ENCODE measurements at regions not wholly inside any gene's neighbourhood (a gene's known extent, or its start where the extent isn't known, plus 50 kb on each side); places are given as distances from the start of the nearest gene placed in this dataset.
A peak's percentile ranks its signal among the peaks of the same experiment; 100 is the strongest.

DNA sequence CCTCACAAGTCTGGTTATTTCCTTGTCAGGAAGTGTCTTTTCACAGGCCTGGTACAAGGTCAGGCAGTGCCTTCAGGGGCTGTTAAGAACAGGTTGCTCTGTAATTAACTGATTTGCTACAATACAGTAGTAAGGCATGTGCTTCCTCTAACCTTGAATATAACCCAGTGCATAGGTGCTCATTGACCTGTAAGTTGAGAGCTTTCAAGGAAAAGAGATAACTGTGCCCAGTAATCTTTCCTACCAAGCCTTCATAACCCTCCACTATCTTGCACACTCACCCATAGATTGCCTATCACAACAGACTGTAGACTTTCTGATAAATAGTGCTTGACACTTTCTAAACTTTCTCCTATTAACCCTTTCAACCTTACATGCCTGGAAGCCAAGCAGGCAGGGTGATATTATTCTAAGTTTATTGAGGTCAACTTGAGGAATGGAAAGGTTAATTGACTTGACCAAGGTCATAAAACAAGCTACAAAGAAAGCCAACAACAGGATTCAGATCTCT lies 148.1 kb downstream of the PPARGC1A start:
- DNase-seq = no peak

DNA sequence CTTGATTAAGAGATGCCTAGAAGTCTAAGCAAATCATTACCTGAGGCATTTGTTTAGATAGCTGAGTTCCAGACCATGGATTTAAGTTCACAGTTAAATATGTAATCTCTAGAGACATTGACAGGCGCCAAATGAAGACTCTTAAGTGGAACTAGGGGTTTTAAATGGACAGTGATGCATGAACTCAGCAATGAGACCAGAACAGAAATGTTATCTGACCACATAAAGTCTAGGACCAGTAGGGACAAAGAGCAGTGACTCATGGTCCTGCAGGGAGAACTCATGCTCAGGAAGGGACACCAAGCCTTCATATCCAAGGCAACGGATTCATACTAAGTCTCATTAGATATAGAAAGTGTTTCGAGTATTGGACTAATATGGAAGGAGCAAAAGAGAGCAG lies 152.3 kb downstream of the PPARGC1A start:
- no peak for DNase-seq

DNA sequence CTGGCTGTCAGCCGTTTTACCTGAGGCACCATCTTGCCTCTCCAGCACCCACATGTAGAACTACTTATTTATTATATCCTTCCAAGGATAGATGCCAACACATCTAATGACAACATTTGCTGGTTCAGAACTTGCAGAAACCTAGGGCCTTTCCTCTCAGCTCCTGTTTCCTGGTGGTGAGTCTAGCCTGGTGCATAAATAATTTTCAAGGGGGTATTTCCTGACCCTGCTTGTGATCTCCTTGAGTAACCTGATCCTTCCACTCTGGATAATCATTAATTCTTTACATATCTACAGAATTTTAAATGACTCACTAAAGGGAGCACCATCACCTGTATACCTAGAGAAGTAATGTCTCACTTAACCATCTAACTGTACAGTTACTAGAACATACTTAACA lies 153.4 kb downstream of the PPARGC1A start:
- no peak for DNase-seq

DNA sequence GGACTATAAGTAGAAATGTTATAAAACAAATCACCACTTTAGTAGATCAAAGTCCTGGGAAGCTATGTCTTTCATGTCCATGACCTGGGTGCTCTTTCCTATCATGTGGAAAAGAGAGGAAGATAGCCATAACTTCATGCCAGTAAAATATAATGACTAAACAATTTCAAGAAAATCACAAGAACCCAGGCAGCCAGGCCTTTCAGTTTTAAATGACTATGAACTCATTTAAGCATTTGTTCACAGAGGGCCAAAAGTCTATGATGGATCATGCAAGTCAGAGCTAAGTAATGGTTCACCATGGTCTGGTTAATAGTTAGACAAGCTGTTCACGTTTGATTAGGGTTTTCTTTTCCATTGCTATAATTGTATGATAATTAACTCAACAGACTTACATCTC lies 155.8 kb downstream of the PPARGC1A start:
- DNase-seq = no peak

DNA sequence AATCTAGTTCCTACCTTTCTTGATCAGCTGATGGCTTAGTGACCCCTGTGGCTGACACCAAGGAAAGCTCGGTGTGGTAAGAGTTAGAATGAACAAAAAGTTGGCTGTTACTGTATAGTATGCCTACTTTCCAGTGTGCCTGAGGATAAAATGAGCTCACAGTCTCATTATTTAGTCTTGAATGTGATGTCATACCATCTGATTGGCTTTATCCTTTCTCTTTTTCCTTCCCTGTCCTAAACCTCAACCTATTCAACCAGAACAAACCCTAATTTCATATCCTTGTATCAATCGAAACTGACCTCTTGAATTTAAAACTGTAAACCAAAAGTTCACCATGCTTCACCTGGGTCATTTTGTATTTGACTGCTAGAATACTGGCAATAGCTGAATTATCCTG lies 156.4 kb downstream of the PPARGC1A start:
- no peak for DNase-seq

DNA sequence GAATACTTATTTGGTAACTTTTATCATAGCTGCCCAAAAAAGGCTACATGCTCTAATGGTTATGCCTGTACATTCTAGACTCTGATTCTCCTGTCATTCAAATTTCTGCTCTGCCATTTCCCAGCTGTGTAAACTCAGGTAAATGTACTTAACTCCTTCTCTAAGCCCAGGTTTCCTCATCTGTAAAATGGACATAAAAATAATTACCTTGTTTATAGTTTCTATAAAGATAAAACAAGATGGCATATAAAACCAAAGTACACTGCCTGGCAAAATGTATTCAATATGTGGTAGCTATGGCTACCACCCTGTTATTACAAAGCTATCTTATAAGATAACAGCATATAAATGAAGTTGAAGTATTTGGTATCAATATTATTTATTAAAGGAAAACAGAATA lies 158.8 kb downstream of the PPARGC1A start:
- DNase-seq = no peak

DNA sequence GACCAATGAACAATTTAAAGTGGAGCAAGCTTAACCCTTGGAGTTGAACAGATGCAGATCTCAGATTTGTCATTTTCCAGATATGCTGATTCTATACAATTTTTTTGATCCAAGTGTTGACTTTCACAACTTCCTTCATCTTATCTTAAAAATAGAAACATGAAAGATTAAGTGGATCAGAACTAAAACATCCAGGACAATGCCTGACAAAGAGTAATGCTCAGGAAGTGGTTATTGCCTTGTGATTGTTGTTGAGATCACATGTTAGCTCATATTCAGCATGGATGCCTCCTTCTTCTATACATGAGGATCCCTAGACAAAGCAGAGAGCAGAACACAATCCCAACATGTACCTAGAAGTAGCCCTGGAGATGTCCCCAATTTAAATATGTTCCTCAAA lies 160.9 kb downstream of the PPARGC1A start:
- peak; percentile 11 for DNase-seq

DNA sequence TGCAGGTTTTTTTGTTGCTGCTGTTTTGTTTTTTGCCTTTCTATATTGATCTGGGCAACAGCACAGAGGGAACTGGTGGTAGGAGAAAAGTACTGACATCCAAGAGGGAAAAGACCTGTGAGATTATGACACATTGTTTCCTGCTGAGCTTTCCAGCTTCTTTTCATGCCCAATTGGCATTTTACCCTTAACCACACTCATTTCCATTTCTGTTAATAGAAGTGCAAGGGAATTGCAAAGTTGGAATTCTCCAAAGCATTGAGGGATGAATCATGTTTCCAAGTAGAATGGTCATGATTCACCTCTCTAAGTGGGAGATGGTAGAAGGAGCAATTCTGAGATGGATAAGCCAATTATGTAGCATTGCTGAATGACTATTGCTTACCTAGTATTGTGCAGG lies 161.5 kb downstream of the PPARGC1A start:
- DNase-seq = peak; percentile 93

DNA sequence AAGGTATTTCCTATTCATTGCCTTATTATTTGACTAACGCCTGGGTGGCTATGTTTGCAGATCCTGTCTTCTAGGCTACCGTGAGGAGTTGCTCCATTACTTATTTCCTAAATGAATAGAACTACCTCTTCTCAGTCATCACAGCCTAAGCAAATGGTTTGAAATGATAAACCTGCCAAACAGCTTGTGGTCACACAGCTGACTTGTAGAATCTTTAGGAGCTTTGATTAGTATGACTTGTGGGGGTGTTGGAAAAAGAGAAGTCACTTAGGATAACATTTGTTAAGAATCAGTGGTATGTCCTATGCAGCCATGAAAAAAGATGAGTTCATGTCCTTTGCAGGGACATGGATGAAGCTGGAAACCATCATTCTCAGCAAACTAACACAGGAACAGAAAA lies 169.3 kb downstream of the PPARGC1A start:
- DNase-seq = no peak

DNA sequence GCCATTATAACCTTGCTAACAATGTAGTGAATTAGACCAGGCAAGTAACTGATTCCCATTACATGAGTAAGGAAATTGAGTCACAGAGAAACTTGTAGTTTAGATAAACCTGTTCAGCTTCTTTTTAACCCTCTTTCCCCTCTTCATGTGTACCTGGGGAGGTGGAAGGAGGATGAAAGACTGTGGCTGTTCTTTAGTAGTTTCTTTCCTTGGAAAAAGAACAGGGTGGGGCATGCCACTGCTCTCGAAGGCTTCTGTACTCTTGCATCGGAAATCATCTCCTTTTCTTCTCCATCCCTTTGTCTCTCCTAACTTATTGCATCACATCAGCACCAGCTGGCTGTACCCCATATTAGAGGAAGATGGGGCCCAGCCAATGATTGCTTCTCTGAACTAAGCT lies 171.4 kb downstream of the PPARGC1A start:
- DNase-seq = no peak

DNA sequence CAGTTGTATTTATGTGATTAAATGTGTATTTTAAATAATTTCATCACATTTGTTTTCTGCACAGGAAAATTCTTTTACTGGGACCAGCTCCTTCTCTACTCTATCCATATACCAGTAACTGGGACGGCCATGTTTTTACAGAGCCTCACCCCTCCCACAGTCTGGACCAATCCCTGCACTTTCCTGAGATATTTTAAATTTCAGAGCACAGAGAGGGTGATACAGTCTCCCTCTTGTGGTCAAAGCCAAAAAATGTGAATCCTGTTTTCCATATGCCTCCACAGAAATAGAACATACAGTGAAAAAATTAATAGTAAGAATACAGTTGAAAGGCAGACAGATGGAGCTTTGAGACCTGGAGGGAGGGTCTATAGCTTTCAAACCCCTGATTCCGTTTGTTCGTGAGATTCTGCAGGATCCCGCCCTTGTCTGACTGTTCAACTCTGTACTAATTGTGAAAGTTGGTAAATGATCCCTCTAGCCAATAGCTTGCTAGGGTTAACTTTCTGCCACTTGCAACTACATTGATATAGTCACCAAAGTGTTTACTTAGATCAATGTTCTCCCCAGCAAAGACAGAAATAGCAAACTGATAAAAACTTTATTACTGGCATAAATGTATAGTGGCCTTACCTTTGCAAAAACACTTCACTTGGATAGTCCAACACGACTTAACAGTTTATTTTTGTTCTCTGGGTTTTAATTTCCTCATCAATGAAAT lies 172.2 kb downstream of the PPARGC1A start:
- DNase-seq = peak; percentile 22

DNA sequence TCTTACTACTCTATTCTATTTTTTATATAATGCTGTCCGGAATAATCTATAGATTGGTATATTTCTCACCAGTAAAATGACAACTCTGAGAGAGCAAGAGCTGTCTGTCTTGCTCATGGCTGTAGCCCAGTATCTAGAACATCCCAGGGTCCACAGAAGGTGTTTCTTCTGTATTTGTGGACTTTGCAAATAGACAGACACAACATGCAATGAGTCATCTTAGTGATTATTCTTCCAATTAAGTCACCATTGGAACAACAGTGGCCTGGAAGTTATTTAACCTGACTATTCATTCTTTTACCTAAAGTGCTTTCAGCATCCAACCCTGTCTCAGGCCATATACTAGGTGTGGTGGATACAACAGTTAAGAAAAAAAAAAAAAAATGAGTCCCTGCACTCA lies 179.5 kb downstream of the PPARGC1A start:
- no peak for DNase-seq

DNA sequence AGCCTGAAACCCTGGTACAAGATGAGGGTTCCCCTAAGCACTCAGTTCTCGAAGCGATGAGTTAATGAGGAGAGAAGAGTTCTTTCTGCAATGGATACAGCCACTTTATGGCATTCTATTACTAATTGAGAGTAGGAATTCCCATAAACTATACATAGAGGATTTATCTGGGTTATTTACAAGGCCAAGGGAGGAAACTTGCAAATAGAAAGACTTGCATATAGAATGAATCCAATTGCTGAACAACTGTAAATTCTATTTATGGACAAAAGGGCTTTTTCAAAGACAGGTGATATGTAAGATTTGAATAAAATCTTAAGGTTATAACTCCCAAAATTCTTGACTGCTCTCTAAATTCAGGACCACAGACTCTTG lies 182.2 kb downstream of the PPARGC1A start:
- DNase-seq = no peak

DNA sequence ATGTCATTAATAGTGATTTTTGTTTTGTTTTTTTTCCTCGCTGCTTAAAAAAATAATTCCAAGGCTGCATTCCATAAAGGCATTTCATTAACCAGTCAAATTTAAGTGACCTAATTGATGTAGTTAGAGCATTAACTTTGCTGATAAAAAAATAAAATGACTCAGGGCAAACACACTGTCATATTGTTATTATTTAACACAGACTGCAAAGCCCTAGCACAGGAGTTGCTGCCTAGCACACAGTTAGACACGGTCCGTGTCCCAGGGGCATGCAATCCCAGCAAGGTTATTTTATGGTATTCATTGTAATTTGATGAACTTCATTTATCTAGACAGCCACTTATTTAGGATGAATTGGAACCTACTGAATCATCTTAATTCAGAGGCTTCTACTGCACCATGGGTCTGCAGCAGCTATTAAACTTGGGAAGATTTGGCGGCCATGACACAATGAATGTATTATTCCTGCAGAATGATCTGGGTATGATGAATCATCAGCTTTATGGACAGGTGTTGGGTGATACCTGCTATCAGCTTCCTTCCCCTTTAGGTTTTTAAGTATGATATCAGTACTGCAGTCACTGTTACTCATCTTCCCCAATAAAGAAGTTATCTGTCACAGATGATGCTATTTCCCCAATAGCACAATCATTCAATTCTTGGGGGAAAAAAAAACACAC lies 182.7 kb downstream of the PPARGC1A start:
- no peak for DNase-seq

DNA sequence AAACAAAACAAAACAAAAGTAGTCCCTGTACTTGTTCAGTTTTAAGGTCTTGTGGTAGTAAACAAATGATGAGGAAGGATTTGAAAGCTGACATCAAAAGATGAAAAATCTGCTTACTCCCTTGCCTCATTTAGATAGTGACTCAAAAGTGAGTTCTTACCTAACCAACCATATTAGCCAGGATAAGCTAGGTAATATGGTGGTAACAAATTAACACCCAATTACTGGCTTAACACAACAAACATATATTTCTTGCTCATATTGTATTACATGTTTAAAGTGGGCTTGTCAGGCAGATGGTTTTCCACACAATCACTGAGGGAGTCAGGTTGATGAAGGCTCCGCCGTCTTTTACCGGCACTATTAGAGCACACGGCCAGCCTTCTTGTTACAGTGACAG lies 189.7 kb downstream of the PPARGC1A start:
- no peak for DNase-seq

DNA sequence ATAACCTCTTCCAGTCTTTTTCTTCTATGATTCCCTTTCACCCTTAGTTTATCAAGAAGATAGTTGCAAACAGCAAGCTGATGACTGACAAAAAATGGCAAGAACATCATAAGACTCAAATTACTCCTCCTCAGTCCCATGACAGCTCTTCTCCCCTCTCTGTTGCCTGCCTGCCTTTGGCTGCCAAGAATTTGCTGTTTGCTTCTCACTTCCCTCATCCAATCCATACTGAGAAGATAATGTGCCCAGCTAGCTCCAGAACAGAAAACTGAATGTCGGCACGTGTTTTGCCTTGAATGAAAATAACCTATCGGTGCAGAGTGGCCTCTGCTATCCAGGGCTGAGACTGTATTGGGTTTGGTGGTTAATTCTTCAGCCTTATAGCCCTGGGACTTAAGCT lies 192.1 kb downstream of the PPARGC1A start:
- DNase-seq = no peak

DNA sequence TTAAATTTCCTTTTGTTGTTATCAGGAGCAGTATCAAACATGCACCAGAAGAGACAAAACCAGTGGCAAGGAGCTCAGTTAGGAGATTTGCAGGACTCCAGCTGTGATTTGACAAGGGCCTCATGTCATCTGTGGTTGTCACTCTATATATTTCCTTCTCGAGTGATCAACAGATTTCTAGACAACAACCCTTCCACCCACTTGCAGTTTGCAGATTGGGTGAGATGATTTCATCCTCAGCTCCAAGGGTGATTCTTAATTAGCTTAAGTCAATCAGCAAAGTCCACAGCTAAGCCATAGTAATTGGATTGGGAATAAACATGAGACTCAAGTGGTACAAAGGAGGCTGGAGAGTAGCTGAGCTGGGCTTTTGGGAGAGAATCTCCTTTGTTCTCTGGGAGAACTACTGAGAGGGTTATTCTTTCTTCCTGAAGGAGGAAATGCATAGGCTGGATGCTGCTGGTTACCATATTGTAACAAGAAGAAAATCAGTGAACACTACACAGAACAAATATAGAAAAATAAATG lies 192.8 kb downstream of the PPARGC1A start:
- no peak for DNase-seq

DNA sequence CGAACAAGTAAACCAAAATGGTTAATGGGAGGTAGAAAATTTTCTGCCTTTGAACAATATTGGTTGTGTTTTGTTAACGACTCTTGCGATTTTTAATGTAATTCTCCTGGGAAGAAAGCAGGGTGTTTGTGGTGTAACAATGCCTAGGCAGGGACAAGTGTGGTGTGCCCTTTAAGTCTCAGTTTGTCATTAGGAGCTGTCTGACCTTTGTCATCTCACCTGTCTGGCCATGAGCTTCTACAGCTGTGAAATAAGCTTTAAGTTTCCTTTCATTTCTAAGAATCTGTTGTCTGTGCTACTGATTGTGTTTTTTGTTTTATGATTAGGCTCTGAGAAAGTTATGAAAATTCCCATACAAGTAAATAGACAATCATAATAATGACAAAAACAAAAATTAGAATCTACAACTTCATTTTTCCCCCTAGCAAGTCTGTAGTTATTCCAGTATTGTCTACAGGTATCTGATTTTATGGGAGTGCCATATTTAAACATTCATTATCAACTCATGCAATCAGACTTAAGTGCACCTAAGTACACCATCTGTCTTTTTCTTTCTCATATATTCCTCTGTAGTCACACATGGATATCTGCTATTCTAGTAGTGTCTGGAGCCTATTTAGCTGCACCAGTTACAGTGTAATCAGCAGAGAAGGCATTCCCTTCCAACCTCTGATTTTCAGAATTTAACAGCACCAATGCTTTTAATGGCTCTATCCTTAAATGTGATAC lies 203.5 kb downstream of the PPARGC1A start:
- DNase-seq = no peak

DNA sequence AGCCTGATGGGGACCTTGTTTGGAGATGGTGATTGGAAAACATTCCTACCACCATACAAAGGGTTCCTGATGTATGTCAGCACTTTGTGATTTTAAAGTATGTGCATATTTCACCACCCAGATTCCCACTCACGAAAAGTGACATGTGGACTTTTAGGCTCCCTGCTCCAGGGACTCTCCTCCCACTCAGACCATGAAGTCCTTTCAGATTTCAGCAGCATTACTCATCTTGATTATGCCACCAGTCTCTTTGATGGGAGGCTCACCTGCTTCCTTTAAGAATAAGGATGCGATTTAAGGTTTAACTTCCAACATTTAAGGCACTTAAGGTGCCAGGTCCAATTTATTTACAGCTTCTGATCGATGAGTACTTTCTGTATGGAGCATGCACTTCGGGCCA lies 204.4 kb downstream of the PPARGC1A start:
- no peak for DNase-seq

DNA sequence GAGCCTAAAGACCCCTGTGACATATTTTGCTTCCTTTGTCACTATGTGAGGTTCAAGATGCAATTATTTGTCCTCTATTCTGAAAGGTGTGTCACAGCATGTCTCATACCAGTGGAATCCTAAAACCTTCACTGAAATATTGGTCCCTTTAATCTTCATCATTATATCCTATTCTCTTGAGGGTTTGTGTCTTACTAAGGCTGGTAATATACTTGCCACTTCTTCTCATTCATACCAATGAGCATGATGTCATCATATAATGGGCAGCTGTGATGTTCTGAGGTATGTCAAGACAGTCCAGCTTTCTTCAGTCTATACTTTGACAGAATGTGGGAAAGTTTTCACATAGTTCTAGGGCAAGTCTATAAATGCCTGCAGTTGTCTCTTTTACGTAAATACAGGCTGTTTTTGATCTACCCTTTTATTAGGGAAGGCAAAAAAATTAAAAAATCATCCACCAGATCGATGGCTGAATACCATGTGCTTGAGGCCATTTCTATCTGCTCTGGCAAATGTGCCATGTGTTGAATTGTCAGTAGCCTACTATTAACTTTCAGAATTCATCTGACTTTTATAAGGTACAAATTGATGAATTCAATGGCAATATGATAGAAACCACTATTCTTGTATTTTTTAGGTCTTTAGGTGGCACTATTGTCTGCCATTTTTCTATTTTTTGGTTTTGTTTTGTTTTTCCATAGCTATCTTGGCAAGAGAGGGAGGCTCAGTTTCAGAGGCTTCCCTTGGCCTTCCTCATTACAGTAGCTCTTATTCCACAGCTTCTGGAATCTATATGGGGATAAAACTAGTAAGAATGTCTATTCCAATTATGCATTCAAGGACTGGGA lies 209.0 kb downstream of the PPARGC1A start:
- DNase-seq = peak; percentile 4

DNA sequence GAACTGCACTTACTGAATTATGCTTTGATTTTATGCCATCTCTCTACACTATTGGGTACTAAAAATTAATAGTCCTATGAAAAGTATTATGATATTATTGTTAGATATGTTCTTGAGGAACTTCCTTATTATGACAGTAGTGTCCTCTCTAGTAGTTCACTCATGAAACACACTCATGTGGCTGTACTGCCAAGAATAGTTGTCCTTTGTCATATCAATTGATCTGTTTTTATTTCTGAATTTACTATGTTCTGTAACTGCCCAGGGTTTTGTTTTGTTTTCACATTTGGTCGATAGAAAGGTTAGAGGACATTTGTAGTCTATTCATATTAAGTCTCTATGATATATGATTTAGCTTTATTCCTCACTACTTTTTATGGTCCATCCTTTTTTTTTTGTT lies 215.2 kb downstream of the PPARGC1A start:
- no peak for DNase-seq

DNA sequence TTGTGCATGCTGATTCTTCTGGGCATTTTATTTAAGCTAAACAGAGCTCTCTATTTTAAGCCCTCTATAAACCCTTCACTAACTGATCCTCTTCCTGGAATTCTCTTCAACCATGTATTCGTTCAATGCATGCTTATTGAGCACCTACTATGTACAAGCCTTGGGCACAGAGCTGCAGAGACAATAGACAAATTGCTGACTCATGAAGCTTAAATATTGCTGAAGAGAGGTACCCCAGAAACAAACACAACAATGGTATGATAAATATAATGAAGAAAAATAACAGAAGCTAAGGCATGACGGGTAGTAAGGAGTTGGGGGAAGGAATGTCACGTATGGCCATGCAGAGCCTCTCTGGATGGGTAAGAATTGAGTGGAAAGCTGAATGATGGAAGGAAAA lies 222.2 kb downstream of the PPARGC1A start:
- no peak for DNase-seq

DNA sequence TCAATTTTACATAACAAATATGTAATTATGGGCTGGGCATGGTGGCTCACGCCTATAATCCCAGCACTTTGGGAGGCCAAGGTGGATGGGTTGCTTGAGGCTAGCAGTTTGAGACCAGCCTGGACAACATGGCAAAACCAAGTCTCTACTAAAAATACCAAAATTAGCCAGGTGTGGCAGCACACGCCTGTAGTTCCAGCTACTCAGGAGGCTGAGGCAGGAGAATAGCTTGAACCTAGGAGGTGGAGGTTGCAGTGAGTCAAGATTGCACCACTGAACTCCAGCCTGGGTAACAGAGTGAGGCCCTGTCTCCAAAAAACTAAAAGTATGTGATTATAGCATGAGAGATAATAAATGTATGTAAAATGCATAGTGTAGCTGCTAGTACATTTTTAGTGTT lies 229.0 kb downstream of the PPARGC1A start:
- no peak for DNase-seq
